ENCODE measurements at regions not wholly inside any gene's neighbourhood (a gene's known extent, or its start where the extent isn't known, plus 50 kb on each side); places are given as distances from the start of the nearest gene placed in this dataset.
A peak's percentile ranks its signal among the peaks of the same experiment; 100 is the strongest.

- no peak overlapping the region for H3K9ac ChIP-seq
- H2AFZ ChIP-seq (replicated peaks): no peak overlapping the region
- H3K4me3 ChIP-seq: no peak overlapping the region
- no peaks in the 10 kb centered on the region for H3K79me2 ChIP-seq (ENCODE audit: low read depth)
- no peaks in the 10 kb centered on the region for H3K27me3 Mint-ChIP-seq (ENCODE audit: insufficient read depth, low read depth)
- H3K4me1 ChIP-seq: no peaks in the 10 kb centered on the region
- H3K27ac Mint-ChIP-seq: no peak overlapping the region
- DNase-seq (ENCODE audit: low spot score): no peak
- TF ChIP-seq EZH2 (IDR thresholded peaks at IDR 0.05) (no peak), EZH2phosphoT487 (IDR thresholded peaks at IDR 0.05) (no peak)
- TF ChIP-seq, protein P1, sequence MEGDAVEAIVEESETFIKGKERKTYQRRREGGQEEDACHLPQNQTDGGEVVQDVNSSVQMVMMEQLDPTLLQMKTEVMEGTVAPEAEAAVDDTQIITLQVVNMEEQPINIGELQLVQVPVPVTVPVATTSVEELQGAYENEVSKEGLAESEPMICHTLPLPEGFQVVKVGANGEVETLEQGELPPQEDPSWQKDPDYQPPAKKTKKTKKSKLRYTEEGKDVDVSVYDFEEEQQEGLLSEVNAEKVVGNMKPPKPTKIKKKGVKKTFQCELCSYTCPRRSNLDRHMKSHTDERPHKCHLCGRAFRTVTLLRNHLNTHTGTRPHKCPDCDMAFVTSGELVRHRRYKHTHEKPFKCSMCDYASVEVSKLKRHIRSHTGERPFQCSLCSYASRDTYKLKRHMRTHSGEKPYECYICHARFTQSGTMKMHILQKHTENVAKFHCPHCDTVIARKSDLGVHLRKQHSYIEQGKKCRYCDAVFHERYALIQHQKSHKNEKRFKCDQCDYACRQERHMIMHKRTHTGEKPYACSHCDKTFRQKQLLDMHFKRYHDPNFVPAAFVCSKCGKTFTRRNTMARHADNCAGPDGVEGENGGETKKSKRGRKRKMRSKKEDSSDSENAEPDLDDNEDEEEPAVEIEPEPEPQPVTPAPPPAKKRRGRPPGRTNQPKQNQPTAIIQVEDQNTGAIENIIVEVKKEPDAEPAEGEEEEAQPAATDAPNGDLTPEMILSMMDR (IDR thresholded peaks at IDR 0.05): no peak
- no peaks in the 10 kb centered on the region for H3K27me3 ChIP-seq
- H3K36me3 ChIP-seq: no peaks in the 10 kb centered on the region
- no peaks in the 10 kb centered on the region for H3K9me3 ChIP-seq (ENCODE audit: low read depth)
- no peaks in the 10 kb centered on the region for H4K20me1 ChIP-seq (ENCODE audit: low read depth)
- H3K27ac ChIP-seq: no peak overlapping the region
- no peaks in the 10 kb centered on the region for H3K36me3 Mint-ChIP-seq
- no peaks in the 10 kb centered on the region for H3F3A ChIP-seq (ENCODE audit: low read depth)
- peaks cover 14% of the 10 kb centered on the region for H3K4me1 Mint-ChIP-seq
- H3K9me3 Mint-ChIP-seq: no peaks in the 10 kb centered on the region
- no peak overlapping the region for H3K4me2 ChIP-seq
- H3K4me3 Mint-ChIP-seq: no peak overlapping the region
Measured at GRCh38 chr11:97722065-97722464, 1298.7 kb upstream of the CNTN5 start.

- H3K9ac ChIP-seq: no peak overlapping the region
- no peak overlapping the region for H3K27ac Mint-ChIP-seq
- no peak overlapping the region for H3K4me3 Mint-ChIP-seq
- H3K9me3 Mint-ChIP-seq: no peaks in the 10 kb centered on the region
- H2AFZ ChIP-seq (replicated peaks): no peak overlapping the region
- no peaks in the 10 kb centered on the region for H3K79me2 ChIP-seq (ENCODE audit: low read depth)
- H3K36me3 ChIP-seq: no peaks in the 10 kb centered on the region
- H3F3A ChIP-seq (ENCODE audit: low read depth): no peaks in the 10 kb centered on the region
- H3K4me1 ChIP-seq: no peaks in the 10 kb centered on the region
- no peaks in the 10 kb centered on the region for H3K27me3 ChIP-seq
- peaks cover 14% of the 10 kb centered on the region for H3K4me1 Mint-ChIP-seq
- no peaks in the 10 kb centered on the region for H4K20me1 ChIP-seq (ENCODE audit: low read depth)
- DNase-seq (ENCODE audit: low spot score): no peak
- H3K27me3 Mint-ChIP-seq (ENCODE audit: insufficient read depth, low read depth): no peaks in the 10 kb centered on the region
- TF ChIP-seq EZH2phosphoT487 (IDR thresholded peaks at IDR 0.05) (no peak), EZH2 (IDR thresholded peaks at IDR 0.05) (no peak)
- TF ChIP-seq, protein P1 (IDR thresholded peaks at IDR 0.05): no peak
- H3K4me2 ChIP-seq: no peak overlapping the region
- no peak overlapping the region for H3K27ac ChIP-seq
- no peaks in the 10 kb centered on the region for H3K9me3 ChIP-seq (ENCODE audit: low read depth)
- no peaks in the 10 kb centered on the region for H3K36me3 Mint-ChIP-seq
- H3K4me3 ChIP-seq: no peak overlapping the region
Measured at GRCh38 chr11:97722721-97723120, 1298.0 kb upstream of the CNTN5 start.

- no peak for DNase-seq (ENCODE audit: low spot score)
- no peaks in the 10 kb centered on the region for H3K9me3 ChIP-seq (ENCODE audit: low read depth)
- H3K27me3 ChIP-seq: no peaks in the 10 kb centered on the region
- no peaks in the 10 kb centered on the region for H4K20me1 ChIP-seq (ENCODE audit: low read depth)
- H3K4me1 Mint-ChIP-seq: peaks cover 6% of the 10 kb centered on the region
- H3K4me2 ChIP-seq: no peak overlapping the region
- no peaks in the 10 kb centered on the region for H3K36me3 Mint-ChIP-seq
- no peak overlapping the region for H3K4me3 Mint-ChIP-seq
- no peaks in the 10 kb centered on the region for H3K27me3 Mint-ChIP-seq (ENCODE audit: insufficient read depth, low read depth)
- no peak overlapping the region for H3K27ac ChIP-seq
- H3K36me3 ChIP-seq: no peaks in the 10 kb centered on the region
- no peak overlapping the region for H3K9ac ChIP-seq
- H3F3A ChIP-seq (ENCODE audit: low read depth): no peaks in the 10 kb centered on the region
- peaks cover 3% of the 10 kb centered on the region for H3K9me3 Mint-ChIP-seq
- H3K4me3 ChIP-seq: no peak overlapping the region
- H3K79me2 ChIP-seq (ENCODE audit: low read depth): no peaks in the 10 kb centered on the region
- H3K27ac Mint-ChIP-seq: no peak overlapping the region
- peak overlapping the region; percentile 59 for H2AFZ ChIP-seq (replicated peaks)
- H3K4me1 ChIP-seq: no peaks in the 10 kb centered on the region
- TF ChIP-seq EZH2phosphoT487 (IDR thresholded peaks at IDR 0.05) (no peak), EZH2 (IDR thresholded peaks at IDR 0.05) (no peak)
- TF ChIP-seq, protein P1 (IDR thresholded peaks at IDR 0.05): no peak
Measured at GRCh38 chr11:97729546-97730272, 1291.0 kb upstream of the CNTN5 start.
